ENCODE measurements at regions not wholly inside any gene's neighbourhood (a gene's known extent, or its start where the extent isn't known, plus 50 kb on each side); places are given as distances from the start of the nearest gene placed in this dataset.

- Histone ChIP-seq H3K4me3 (no peak overlapping the region), H3K27me3 (replicated peaks; ENCODE audit: insufficient read depth) (no peaks in the 10 kb centered on the region), H3K27ac (no peak overlapping the region), H3K9me3 (no peaks in the 10 kb centered on the region), H3K4me1 (ENCODE audit: control insufficient read depth in 1 of 2, low read depth in 2 of 2) (no peaks in the 10 kb centered on the region), H3K36me3 (no peaks in the 10 kb centered on the region)
- TF ChIP-seq, protein P1, sequence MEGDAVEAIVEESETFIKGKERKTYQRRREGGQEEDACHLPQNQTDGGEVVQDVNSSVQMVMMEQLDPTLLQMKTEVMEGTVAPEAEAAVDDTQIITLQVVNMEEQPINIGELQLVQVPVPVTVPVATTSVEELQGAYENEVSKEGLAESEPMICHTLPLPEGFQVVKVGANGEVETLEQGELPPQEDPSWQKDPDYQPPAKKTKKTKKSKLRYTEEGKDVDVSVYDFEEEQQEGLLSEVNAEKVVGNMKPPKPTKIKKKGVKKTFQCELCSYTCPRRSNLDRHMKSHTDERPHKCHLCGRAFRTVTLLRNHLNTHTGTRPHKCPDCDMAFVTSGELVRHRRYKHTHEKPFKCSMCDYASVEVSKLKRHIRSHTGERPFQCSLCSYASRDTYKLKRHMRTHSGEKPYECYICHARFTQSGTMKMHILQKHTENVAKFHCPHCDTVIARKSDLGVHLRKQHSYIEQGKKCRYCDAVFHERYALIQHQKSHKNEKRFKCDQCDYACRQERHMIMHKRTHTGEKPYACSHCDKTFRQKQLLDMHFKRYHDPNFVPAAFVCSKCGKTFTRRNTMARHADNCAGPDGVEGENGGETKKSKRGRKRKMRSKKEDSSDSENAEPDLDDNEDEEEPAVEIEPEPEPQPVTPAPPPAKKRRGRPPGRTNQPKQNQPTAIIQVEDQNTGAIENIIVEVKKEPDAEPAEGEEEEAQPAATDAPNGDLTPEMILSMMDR (IDR thresholded peaks at IDR 0.05), result no peak
- no peak for ATAC-seq (ENCODE audit: insufficient number of reproducible peaks, low FRiP score, low read depth)
- no peak for DNase-seq (ENCODE audit: low spot score)
Measured at GRCh38 chr3:103794656-103795055, 1359.8 kb downstream of the ZPLD1 start.

- TF ChIP-seq, protein P1 (IDR thresholded peaks at IDR 0.05), result no peak
- Histone ChIP-seq H3K4me1 (ENCODE audit: control insufficient read depth in 1 of 2, low read depth in 2 of 2) (no peaks in the 10 kb centered on the region), H3K9me3 (no peaks in the 10 kb centered on the region), H3K4me3 (no peak overlapping the region), H3K36me3 (no peaks in the 10 kb centered on the region), H3K27ac (no peak overlapping the region), H3K27me3 (replicated peaks; ENCODE audit: insufficient read depth) (no peaks in the 10 kb centered on the region)
- DNase-seq (ENCODE audit: low spot score), result no peak
- no peak for ATAC-seq (ENCODE audit: insufficient number of reproducible peaks, low FRiP score, low read depth)
Measured at GRCh38 chr3:103796068-103796467, 1361.3 kb downstream of the ZPLD1 start.

GRCh38 chr3:103803787-103804186 is 1369.0 kb downstream of the ZPLD1 start:
- Histone ChIP-seq H3K9me3 (no peaks in the 10 kb centered on the region), H3K27me3 (replicated peaks; ENCODE audit: insufficient read depth) (no peaks in the 10 kb centered on the region), H3K27ac (no peak overlapping the region), H3K4me3 (no peak overlapping the region), H3K4me1 (ENCODE audit: control insufficient read depth in 1 of 2, low read depth in 2 of 2) (no peaks in the 10 kb centered on the region), H3K36me3 (no peaks in the 10 kb centered on the region)
- ATAC-seq (ENCODE audit: insufficient number of reproducible peaks, low FRiP score, low read depth) (no peak), DNase-seq (ENCODE audit: low spot score) (no peak)
- TF ChIP-seq, protein P1 (IDR thresholded peaks at IDR 0.05), result no peak

DNA sequence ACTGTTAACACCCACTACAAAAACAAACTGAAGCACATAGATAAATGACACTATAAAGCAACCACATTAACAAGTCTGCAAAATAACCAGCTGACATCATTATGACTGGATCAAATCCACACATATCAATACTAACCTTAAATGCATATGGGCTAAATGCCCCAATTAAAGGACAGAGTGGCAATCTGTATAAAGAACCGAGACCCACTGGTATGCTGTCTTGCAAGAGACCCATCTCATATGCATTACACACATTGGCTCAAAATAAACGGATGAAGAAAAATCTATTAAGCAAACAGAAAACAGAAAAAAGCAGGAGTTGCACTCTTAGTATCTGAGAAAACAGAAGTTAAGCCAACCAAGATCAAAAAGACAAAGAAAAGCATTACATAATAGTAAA is 1375.4 kb downstream of the ZPLD1 start:
- TF ChIP-seq, protein P1 (IDR thresholded peaks at IDR 0.05), result no peak
- Histone ChIP-seq H3K36me3 (no peaks in the 10 kb centered on the region), H3K9me3 (no peaks in the 10 kb centered on the region), H3K4me1 (ENCODE audit: control insufficient read depth in 1 of 2, low read depth in 2 of 2) (no peaks in the 10 kb centered on the region), H3K4me3 (no peak overlapping the region), H3K27me3 (replicated peaks; ENCODE audit: insufficient read depth) (no peaks in the 10 kb centered on the region), H3K27ac (no peak overlapping the region)
- DNase-seq (ENCODE audit: low spot score), result no peak
- ATAC-seq (ENCODE audit: insufficient number of reproducible peaks, low FRiP score, low read depth), result no peak

- Histone ChIP-seq H3K27me3 (replicated peaks; ENCODE audit: insufficient read depth) (no peaks in the 10 kb centered on the region), H3K27ac (no peak overlapping the region), H3K4me3 (no peak overlapping the region), H3K36me3 (no peaks in the 10 kb centered on the region), H3K9me3 (no peaks in the 10 kb centered on the region), H3K4me1 (ENCODE audit: control insufficient read depth in 1 of 2, low read depth in 2 of 2) (no peaks in the 10 kb centered on the region)
- ATAC-seq (ENCODE audit: insufficient number of reproducible peaks, low FRiP score, low read depth), result no peak
- DNase-seq (ENCODE audit: low spot score), result no peak
- TF ChIP-seq, protein P1 (IDR thresholded peaks at IDR 0.05), result no peak
Measured at GRCh38 chr3:103813955-103814354, 1379.1 kb downstream of the ZPLD1 start.

Measured in thoracic aorta (tissue), 2 donors.